ENCODE measurements at regions not wholly inside any gene's neighbourhood (a gene's known extent, or its start where the extent isn't known, plus 50 kb on each side); places are given as distances from the start of the nearest gene placed in this dataset.

DNA sequence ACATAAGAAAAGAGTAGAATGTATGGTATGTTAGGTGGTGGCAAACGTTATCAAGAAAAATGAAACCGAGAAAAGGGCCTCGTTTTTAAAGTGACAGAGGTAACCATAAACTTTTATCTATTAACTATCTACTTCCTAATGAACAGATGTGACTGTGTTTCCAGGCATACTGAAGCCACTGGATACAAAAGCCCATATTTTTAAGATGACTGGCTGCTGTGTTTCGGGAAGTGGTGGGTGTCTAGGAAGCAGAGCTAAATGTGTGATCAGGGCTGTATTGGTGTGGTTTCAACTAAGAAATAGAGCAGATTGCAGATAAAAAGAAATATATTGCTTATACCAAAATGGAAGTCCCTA is 71.8 kb downstream of the CHRM3 start:
- TF ChIP-seq, protein P1, sequence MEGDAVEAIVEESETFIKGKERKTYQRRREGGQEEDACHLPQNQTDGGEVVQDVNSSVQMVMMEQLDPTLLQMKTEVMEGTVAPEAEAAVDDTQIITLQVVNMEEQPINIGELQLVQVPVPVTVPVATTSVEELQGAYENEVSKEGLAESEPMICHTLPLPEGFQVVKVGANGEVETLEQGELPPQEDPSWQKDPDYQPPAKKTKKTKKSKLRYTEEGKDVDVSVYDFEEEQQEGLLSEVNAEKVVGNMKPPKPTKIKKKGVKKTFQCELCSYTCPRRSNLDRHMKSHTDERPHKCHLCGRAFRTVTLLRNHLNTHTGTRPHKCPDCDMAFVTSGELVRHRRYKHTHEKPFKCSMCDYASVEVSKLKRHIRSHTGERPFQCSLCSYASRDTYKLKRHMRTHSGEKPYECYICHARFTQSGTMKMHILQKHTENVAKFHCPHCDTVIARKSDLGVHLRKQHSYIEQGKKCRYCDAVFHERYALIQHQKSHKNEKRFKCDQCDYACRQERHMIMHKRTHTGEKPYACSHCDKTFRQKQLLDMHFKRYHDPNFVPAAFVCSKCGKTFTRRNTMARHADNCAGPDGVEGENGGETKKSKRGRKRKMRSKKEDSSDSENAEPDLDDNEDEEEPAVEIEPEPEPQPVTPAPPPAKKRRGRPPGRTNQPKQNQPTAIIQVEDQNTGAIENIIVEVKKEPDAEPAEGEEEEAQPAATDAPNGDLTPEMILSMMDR (IDR thresholded peaks at IDR 0.05), result no peak
- no peak for TF ChIP-seq POLR2A (IDR thresholded peaks at IDR 0.05)
